ENCODE measurements at regions not wholly inside any gene's neighbourhood (a gene's known extent, or its start where the extent isn't known, plus 50 kb on each side); places are given as distances from the start of the nearest gene placed in this dataset.

DNA sequence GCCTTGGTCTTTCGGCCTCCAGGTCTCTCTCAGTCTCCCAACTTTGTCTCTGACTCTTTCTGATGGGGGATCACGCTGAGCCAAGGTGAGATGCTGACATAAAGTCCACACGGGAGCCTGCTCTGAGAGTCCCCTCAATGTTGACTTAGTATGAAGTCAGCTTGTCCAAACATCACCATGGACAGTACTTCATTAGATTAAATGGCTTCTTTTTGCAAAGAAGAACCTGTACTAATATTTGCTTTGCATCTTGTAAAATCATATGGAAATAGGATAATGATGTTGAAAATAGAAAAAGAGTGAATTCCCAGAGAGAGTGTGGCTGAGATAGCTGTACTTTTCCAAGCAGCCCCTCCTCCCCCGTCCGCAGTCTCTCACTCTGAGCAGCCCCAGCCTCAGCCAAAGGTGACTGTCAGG, 56.7 kb upstream of the SIAH1 start:
- no peak for DNase-seq
- TF ChIP-seq, protein P1, sequence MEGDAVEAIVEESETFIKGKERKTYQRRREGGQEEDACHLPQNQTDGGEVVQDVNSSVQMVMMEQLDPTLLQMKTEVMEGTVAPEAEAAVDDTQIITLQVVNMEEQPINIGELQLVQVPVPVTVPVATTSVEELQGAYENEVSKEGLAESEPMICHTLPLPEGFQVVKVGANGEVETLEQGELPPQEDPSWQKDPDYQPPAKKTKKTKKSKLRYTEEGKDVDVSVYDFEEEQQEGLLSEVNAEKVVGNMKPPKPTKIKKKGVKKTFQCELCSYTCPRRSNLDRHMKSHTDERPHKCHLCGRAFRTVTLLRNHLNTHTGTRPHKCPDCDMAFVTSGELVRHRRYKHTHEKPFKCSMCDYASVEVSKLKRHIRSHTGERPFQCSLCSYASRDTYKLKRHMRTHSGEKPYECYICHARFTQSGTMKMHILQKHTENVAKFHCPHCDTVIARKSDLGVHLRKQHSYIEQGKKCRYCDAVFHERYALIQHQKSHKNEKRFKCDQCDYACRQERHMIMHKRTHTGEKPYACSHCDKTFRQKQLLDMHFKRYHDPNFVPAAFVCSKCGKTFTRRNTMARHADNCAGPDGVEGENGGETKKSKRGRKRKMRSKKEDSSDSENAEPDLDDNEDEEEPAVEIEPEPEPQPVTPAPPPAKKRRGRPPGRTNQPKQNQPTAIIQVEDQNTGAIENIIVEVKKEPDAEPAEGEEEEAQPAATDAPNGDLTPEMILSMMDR (IDR thresholded peaks at IDR 0.05) = no peak
- H3K4me1 ChIP-seq = peaks cover 0 to 21% (median 15%) of the 10 kb centered on the region in 9 donors

DNA sequence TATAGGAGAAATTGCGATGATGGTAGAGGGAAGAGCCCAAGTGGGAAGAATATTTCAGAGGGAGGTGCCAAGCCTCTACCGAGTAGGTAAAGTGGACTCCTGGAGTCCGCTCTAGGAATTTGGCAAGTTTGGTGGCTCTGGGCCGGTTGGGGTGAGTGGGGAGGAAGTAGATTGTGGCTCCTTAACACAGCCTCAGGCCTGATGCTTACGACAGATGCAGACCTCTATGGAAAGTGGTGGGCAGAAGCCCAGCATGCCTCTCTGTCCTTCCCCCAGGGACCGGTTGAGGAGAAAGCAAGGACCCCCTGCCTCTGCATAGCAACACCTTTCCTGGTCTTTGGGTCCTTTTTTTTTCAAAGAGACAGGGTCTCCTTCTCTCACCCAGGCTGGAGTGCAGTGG, 55.9 kb upstream of the SIAH1 start:
- Histone ChIP-seq H3K4me3 (no peak overlapping the region), H3K4me1 (peaks cover 0 to 21% (median 15%) of the 10 kb centered on the region in 9 donors), H3K9me3 (no peaks in the 10 kb centered on the region), H3K27me3 (no peaks in the 10 kb centered on the region), H3K36me3 (no peaks in the 10 kb centered on the region), H3K27ac (no peak overlapping the region)
- intact Hi-C loops (cut with DNase I) = no loop called here
- TF ChIP-seq, protein P1 (IDR thresholded peaks at IDR 0.05) = no peak
- DNase-seq (no peak), ATAC-seq (no peak)
- 77 to 79% methylated on average over 6 of the region's 6 CpGs for WGBS, 2 donors

More for the DNA sequence above, 56.7 kb upstream of the SIAH1 start:
- no peak for ATAC-seq
- no peaks in the 10 kb centered on the region for H3K9me3 ChIP-seq
- no peak overlapping the region for H3K4me3 ChIP-seq
- H3K36me3 ChIP-seq = no peaks in the 10 kb centered on the region
- intact Hi-C loops (cut with DNase I) = no loop called here
- H3K27me3 ChIP-seq = no peaks in the 10 kb centered on the region
- 71 to 80% methylated on average over 5 of the region's 5 CpGs for WGBS, 2 donors
- H3K27ac ChIP-seq = no peak overlapping the region

DNA sequence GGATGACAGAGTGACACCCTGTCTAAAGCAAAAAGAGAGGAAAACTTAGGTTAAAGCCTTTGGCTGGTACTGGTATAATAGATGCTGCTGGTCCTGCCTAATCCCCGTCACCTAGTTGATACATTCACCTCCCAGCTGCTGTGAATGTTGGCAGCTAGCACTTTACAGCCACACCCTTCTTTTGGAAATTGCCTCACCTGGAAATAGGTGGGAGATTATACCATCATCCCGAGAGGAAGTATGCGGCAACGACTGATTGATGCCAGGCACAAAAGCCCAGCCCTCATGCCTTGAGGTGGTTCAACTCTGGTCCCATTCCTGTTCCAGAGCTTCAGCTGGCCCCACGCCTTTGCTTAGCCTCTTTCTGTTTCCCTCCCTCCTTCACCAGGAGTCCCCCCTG, 53.2 kb upstream of the SIAH1 start:
- WGBS, 2 donors = 79 to 86% methylated on average over 5 of the region's 5 CpGs
- no peak overlapping the region for H3K27ac ChIP-seq
- H3K36me3 ChIP-seq = no peaks in the 10 kb centered on the region
- H3K4me3 ChIP-seq = no peak overlapping the region
- no peaks in the 10 kb centered on the region for H3K27me3 ChIP-seq
- ATAC-seq (no peak), DNase-seq (no peak)
- H3K4me1 ChIP-seq = peaks cover 0 to 21% (median 0%) of the 10 kb centered on the region in 9 donors
- intact Hi-C loops (cut with DNase I) = loop anchor here in 1 of 10 donors (5.0 kb wide), 1 partner anchor 51 kb away; the partner anchor contains the start of gene SIAH1
- TF ChIP-seq, protein P1 (IDR thresholded peaks at IDR 0.05) = no peak
- H3K9me3 ChIP-seq = no peaks in the 10 kb centered on the region

DNA sequence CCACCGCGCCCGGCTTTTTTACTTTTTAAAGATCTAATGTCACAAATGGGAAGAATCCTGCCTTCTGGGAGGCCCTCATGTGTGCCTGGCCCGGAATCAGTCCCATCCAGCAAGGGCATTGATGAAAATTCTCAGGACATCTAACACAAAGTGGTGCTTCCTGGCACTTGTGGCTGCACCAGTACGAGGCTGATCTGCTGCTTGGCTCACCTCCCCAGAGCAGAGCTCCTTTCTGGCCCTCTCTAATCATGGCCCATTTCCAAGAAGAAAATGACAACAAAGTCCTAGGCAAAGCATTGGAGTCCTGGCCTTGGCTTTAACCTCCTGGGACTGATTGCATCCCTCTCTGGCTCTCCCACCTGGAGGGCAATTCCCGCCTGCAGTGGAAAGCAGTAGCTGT, 50.7 kb upstream of the SIAH1 start:
- WGBS, 2 donors = 72 to 73% methylated on average over 6 of the region's 6 CpGs
- DNase-seq = no peak

More for the DNA sequence above, 50.7 kb upstream of the SIAH1 start:
- Histone ChIP-seq H3K4me3 (no peak overlapping the region), H3K36me3 (no peaks in the 10 kb centered on the region), H3K27ac (no peak overlapping the region), H3K9me3 (no peaks in the 10 kb centered on the region), H3K27me3 (no peaks in the 10 kb centered on the region), H3K4me1 (peaks cover 0 to 41% (median 0%) of the 10 kb centered on the region in 9 donors)
- TF ChIP-seq, protein P1 (IDR thresholded peaks at IDR 0.05) = no peak
- no peak for ATAC-seq
- intact Hi-C loops (cut with DNase I) = loop anchor here in 1 of 10 donors (5.0 kb wide), 1 partner anchor 49 kb away; the partner anchor contains the start of gene SIAH1

Measured in heart right ventricle (tissue), 16 donors.